ENCODE measurements at regions not wholly inside any gene's neighbourhood (a gene's known extent, or its start where the extent isn't known, plus 50 kb on each side); places are given as distances from the start of the nearest gene placed in this dataset.

GRCh38 chr5:8050616-8051175 is 181.7 kb downstream of the MTRR start:
- no peak overlapping the region for H3K27ac ChIP-seq (ENCODE audit: low read depth, low read length)
- H3K9ac ChIP-seq (ENCODE audit: low read depth, low read length): no peak overlapping the region
- H3K9me3 ChIP-seq (ENCODE audit: insufficient read depth, low read depth, low read length): no peaks in the 10 kb centered on the region
- peaks cover 16% of the 10 kb centered on the region for H3K4me1 ChIP-seq (ENCODE audit: insufficient read depth, low read length)
- H3K27me3 ChIP-seq (ENCODE audit: insufficient read depth, low read length): no peaks in the 10 kb centered on the region
- no peaks in the 10 kb centered on the region for H3K36me3 ChIP-seq (ENCODE audit: insufficient read depth, low read length)
- no peak overlapping the region for H3K4me3 ChIP-seq (ENCODE audit: low read length)
- WGBS: 85% methylated on average over 2 of the region's 2 CpGs

- H3K9ac ChIP-seq (ENCODE audit: low read depth, low read length): no peak overlapping the region
- no peaks in the 10 kb centered on the region for H3K36me3 ChIP-seq (ENCODE audit: insufficient read depth, low read length)
- no peaks in the 10 kb centered on the region for H3K9me3 ChIP-seq (ENCODE audit: insufficient read depth, low read depth, low read length)
- no peaks in the 10 kb centered on the region for H3K4me1 ChIP-seq (ENCODE audit: insufficient read depth, low read length)
- H3K27ac ChIP-seq (ENCODE audit: low read depth, low read length): no peak overlapping the region
- no peak overlapping the region for H3K4me3 ChIP-seq (ENCODE audit: low read length)
- H3K27me3 ChIP-seq (ENCODE audit: insufficient read depth, low read length): no peaks in the 10 kb centered on the region
- 96% methylated on average over 13 of the region's 13 CpGs for WGBS
These were observed 184.3 kb downstream of the MTRR start for GRCh38 chr5:8053270-8053669.

GRCh38 chr5:8057769-8058168 is 188.8 kb downstream of the MTRR start:
- no peaks in the 10 kb centered on the region for H3K27me3 ChIP-seq (ENCODE audit: insufficient read depth, low read length)
- peaks cover 15% of the 10 kb centered on the region; the same call in 1 of the 2 replicates for H3K4me1 ChIP-seq (ENCODE audit: insufficient read depth, low read length)
- no peak overlapping the region for H3K9ac ChIP-seq (ENCODE audit: low read depth, low read length)
- WGBS: 85% methylated on average over 7 of the region's 7 CpGs
- H3K36me3 ChIP-seq (ENCODE audit: insufficient read depth, low read length): no peaks in the 10 kb centered on the region
- H3K27ac ChIP-seq (ENCODE audit: low read depth, low read length): no peak overlapping the region
- no peak overlapping the region for H3K4me3 ChIP-seq (ENCODE audit: low read length)
- no peaks in the 10 kb centered on the region for H3K9me3 ChIP-seq (ENCODE audit: insufficient read depth, low read depth, low read length)

- no peak overlapping the region for H3K9ac ChIP-seq (ENCODE audit: low read depth, low read length)
- H3K4me3 ChIP-seq (ENCODE audit: low read length): no peak overlapping the region
- H3K27me3 ChIP-seq (ENCODE audit: insufficient read depth, low read length): no peaks in the 10 kb centered on the region
- no peaks in the 10 kb centered on the region for H3K36me3 ChIP-seq (ENCODE audit: insufficient read depth, low read length)
- H3K27ac ChIP-seq (ENCODE audit: low read depth, low read length): no peak overlapping the region
- peaks cover 15% of the 10 kb centered on the region; the same call in 1 of the 2 replicates for H3K4me1 ChIP-seq (ENCODE audit: insufficient read depth, low read length)
- no peaks in the 10 kb centered on the region for H3K9me3 ChIP-seq (ENCODE audit: insufficient read depth, low read depth, low read length)
- 93% methylated on average over 16 of the region's 16 CpGs for WGBS
These were observed 189.8 kb downstream of the MTRR start for GRCh38 chr5:8058616-8059190.

GRCh38 chr5:8059337-8059736 is 190.4 kb downstream of the MTRR start:
- Histone ChIP-seq H3K4me1 (ENCODE audit: insufficient read depth, low read length) (peaks cover 15% of the 10 kb centered on the region; the same call in 1 of the 2 replicates), H3K36me3 (ENCODE audit: insufficient read depth, low read length) (no peaks in the 10 kb centered on the region), H3K4me3 (ENCODE audit: low read length) (no peak overlapping the region), H3K9me3 (ENCODE audit: insufficient read depth, low read depth, low read length) (no peaks in the 10 kb centered on the region), H3K27ac (ENCODE audit: low read depth, low read length) (no peak overlapping the region), H3K27me3 (ENCODE audit: insufficient read depth, low read length) (no peaks in the 10 kb centered on the region), H3K9ac (ENCODE audit: low read depth, low read length) (no peak overlapping the region)
- WGBS: 96% methylated on average over 4 of the region's 4 CpGs

GRCh38 chr5:8060235-8060952 is 191.4 kb downstream of the MTRR start:
- H3K9ac ChIP-seq (ENCODE audit: low read depth, low read length): no peak overlapping the region
- H3K27me3 ChIP-seq (ENCODE audit: insufficient read depth, low read length): no peaks in the 10 kb centered on the region
- 72% methylated on average over 10 of the region's 11 CpGs for WGBS
- no peaks in the 10 kb centered on the region for H3K36me3 ChIP-seq (ENCODE audit: insufficient read depth, low read length)
- peaks cover 15% of the 10 kb centered on the region; the same call in 1 of the 2 replicates for H3K4me1 ChIP-seq (ENCODE audit: insufficient read depth, low read length)
- no peaks in the 10 kb centered on the region for H3K9me3 ChIP-seq (ENCODE audit: insufficient read depth, low read depth, low read length)
- H3K4me3 ChIP-seq (ENCODE audit: low read length): no peak overlapping the region
- no peak overlapping the region for H3K27ac ChIP-seq (ENCODE audit: low read depth, low read length)

GRCh38 chr5:8060953-8061429 is 192.0 kb downstream of the MTRR start:
- Histone ChIP-seq H3K27ac (ENCODE audit: low read depth, low read length) (no peak overlapping the region), H3K27me3 (ENCODE audit: insufficient read depth, low read length) (no peaks in the 10 kb centered on the region), H3K36me3 (ENCODE audit: insufficient read depth, low read length) (no peaks in the 10 kb centered on the region), H3K9ac (ENCODE audit: low read depth, low read length) (no peak overlapping the region), H3K4me1 (ENCODE audit: insufficient read depth, low read length) (peaks cover 15% of the 10 kb centered on the region; the same call in 1 of the 2 replicates), H3K9me3 (ENCODE audit: insufficient read depth, low read depth, low read length) (no peaks in the 10 kb centered on the region), H3K4me3 (ENCODE audit: low read length) (no peak overlapping the region)
- WGBS: 86% methylated on average over 7 of the region's 7 CpGs

GRCh38 chr5:8062521-8062920 is 193.6 kb downstream of the MTRR start:
- H3K36me3 ChIP-seq (ENCODE audit: insufficient read depth, low read length): no peaks in the 10 kb centered on the region
- no peaks in the 10 kb centered on the region for H3K9me3 ChIP-seq (ENCODE audit: insufficient read depth, low read depth, low read length)
- no peak overlapping the region for H3K27ac ChIP-seq (ENCODE audit: low read depth, low read length)
- 95% methylated on average over 5 of the region's 5 CpGs for WGBS
- no peaks in the 10 kb centered on the region for H3K27me3 ChIP-seq (ENCODE audit: insufficient read depth, low read length)
- H3K9ac ChIP-seq (ENCODE audit: low read depth, low read length): no peak overlapping the region
- peaks cover 15% of the 10 kb centered on the region; the same call in 1 of the 2 replicates for H3K4me1 ChIP-seq (ENCODE audit: insufficient read depth, low read length)
- no peak overlapping the region for H3K4me3 ChIP-seq (ENCODE audit: low read length)

GRCh38 chr5:8068078-8068477 is 199.1 kb downstream of the MTRR start:
- WGBS: 92% methylated on average over 1 of the region's 1 CpG
- no peak overlapping the region for H3K9ac ChIP-seq (ENCODE audit: low read depth, low read length)
- no peaks in the 10 kb centered on the region for H3K27me3 ChIP-seq (ENCODE audit: insufficient read depth, low read length)
- H3K27ac ChIP-seq (ENCODE audit: low read depth, low read length): no peak overlapping the region
- H3K9me3 ChIP-seq (ENCODE audit: insufficient read depth, low read depth, low read length): no peaks in the 10 kb centered on the region
- no peaks in the 10 kb centered on the region for H3K36me3 ChIP-seq (ENCODE audit: insufficient read depth, low read length)
- no peaks in the 10 kb centered on the region for H3K4me1 ChIP-seq (ENCODE audit: insufficient read depth, low read length)
- H3K4me3 ChIP-seq (ENCODE audit: low read length): no peak overlapping the region

- Histone ChIP-seq H3K4me1 (ENCODE audit: insufficient read depth, low read length) (no peaks in the 10 kb centered on the region), H3K27me3 (ENCODE audit: insufficient read depth, low read length) (no peaks in the 10 kb centered on the region), H3K27ac (ENCODE audit: low read depth, low read length) (no peak overlapping the region), H3K9me3 (ENCODE audit: insufficient read depth, low read depth, low read length) (no peaks in the 10 kb centered on the region), H3K4me3 (ENCODE audit: low read length) (no peak overlapping the region), H3K36me3 (ENCODE audit: insufficient read depth, low read length) (no peaks in the 10 kb centered on the region), H3K9ac (ENCODE audit: low read depth, low read length) (no peak overlapping the region)
- WGBS: 95% methylated on average over 3 of the region's 3 CpGs
These were observed 201.2 kb downstream of the MTRR start for GRCh38 chr5:8070138-8070537.

GRCh38 chr5:8079056-8079455 is 210.1 kb downstream of the MTRR start:
- Histone ChIP-seq H3K27ac (ENCODE audit: low read depth, low read length) (no peak overlapping the region), H3K9ac (ENCODE audit: low read depth, low read length) (no peak overlapping the region), H3K4me1 (ENCODE audit: insufficient read depth, low read length) (no peaks in the 10 kb centered on the region), H3K9me3 (ENCODE audit: insufficient read depth, low read depth, low read length) (no peaks in the 10 kb centered on the region), H3K36me3 (ENCODE audit: insufficient read depth, low read length) (no peaks in the 10 kb centered on the region), H3K4me3 (ENCODE audit: low read length) (no peak overlapping the region), H3K27me3 (ENCODE audit: insufficient read depth, low read length) (no peaks in the 10 kb centered on the region)
- WGBS: 96% methylated on average over 3 of the region's 4 CpGs

Data from HUES64 (cell line).